HL-60 (cell line): ENCODE measurements at regions not wholly inside any gene's neighbourhood (a gene's known extent, or its start where the extent isn't known, plus 50 kb on each side); places are given as distances from the start of the nearest gene placed in this dataset.

ENCODE experiments used
- GABPA ChIP-seq: IDR thresholded peaks from 2 replicates; pipeline ENCODE4 v1.6.1; 2012; ENCODE audit warnings: low read depth
- POLR2AphosphoS5 ChIP-seq: IDR thresholded peaks from 2 replicates; pipeline ENCODE4 v1.6.1; 2012; ENCODE audit warnings: low read depth
- REST ChIP-seq: IDR thresholded peaks from 2 replicates; pipeline ENCODE4 v1.6.1; 2012; ENCODE audit warnings: low read depth; ENCODE audit not compliant: insufficient replicate concordance
- SPI1 ChIP-seq: IDR thresholded peaks from 2 replicates; pipeline ENCODE4 v1.6.1; 2012; ENCODE audit warnings: low read depth, mild to moderate bottlenecking, borderline replicate concordance
- TF ChIP-seq, protein P1 (sequence below): IDR thresholded peaks from one replicate; pipeline ENCODE4 v1.5.1; 2011; ENCODE audit warnings: low read length, control low read depth, inconsistent platforms; ENCODE audit not compliant: insufficient read depth

DNA sequence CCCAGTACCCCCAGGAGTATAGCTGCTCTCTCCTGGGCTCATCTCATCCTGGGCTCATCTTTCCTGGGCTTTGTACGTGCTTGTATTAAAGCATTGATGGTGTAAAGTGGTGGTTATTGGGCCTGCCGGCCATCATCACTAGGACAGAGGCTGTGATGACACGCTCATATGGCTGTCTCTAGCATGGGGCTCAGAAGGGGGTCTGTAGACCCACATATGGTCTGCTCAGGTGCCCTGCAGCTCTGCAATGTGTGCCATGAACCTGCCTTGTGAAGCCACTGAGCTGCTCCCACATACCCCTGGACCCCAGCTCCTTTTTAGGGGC is 143.4 kb downstream of the CDC5L start:
- TF ChIP-seq, protein P1, sequence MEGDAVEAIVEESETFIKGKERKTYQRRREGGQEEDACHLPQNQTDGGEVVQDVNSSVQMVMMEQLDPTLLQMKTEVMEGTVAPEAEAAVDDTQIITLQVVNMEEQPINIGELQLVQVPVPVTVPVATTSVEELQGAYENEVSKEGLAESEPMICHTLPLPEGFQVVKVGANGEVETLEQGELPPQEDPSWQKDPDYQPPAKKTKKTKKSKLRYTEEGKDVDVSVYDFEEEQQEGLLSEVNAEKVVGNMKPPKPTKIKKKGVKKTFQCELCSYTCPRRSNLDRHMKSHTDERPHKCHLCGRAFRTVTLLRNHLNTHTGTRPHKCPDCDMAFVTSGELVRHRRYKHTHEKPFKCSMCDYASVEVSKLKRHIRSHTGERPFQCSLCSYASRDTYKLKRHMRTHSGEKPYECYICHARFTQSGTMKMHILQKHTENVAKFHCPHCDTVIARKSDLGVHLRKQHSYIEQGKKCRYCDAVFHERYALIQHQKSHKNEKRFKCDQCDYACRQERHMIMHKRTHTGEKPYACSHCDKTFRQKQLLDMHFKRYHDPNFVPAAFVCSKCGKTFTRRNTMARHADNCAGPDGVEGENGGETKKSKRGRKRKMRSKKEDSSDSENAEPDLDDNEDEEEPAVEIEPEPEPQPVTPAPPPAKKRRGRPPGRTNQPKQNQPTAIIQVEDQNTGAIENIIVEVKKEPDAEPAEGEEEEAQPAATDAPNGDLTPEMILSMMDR = no peak
- TF ChIP-seq POLR2AphosphoS5 (no peak), SPI1 (no peak), REST (no peak), GABPA (no peak)
